HG03139 (cell line): ENCODE measurements at regions not wholly inside any gene's neighbourhood (a gene's known extent, or its start where the extent isn't known, plus 50 kb on each side); places are given as distances from the start of the nearest gene placed in this dataset.

ENCODE experiments used
- ATAC-seq: cut with Tn5 transposase; IDR thresholded peaks from one replicate; pipeline ENCODE4 v1.9.1; 2021; ENCODE audit not compliant: unreplicated experiment

- ATAC-seq: no peak
Observed at GRCh38 chr10:130652964-130653578, 516.9 kb downstream of the GLRX3 start.

GRCh38 chr10:130654726-130655125, 518.5 kb downstream of the GLRX3 start:
- ATAC-seq: no peak

- no peak for ATAC-seq
Observed at GRCh38 chr10:130655313-130656186, 519.4 kb downstream of the GLRX3 start.

- ATAC-seq: no peak
Observed at GRCh38 chr10:130656187-130656575, 520.0 kb downstream of the GLRX3 start.

GRCh38 chr10:130656582-130657133, 520.5 kb downstream of the GLRX3 start:
- ATAC-seq: no peak

- no peak for ATAC-seq
Observed at GRCh38 chr10:130658687-130659290, 522.6 kb downstream of the GLRX3 start.

- no peak for ATAC-seq
Observed at GRCh38 chr10:130659528-130659927, 523.3 kb downstream of the GLRX3 start.

GRCh38 chr10:130660266-130660665, 524.1 kb downstream of the GLRX3 start:
- ATAC-seq: no peak

GRCh38 chr10:130661419-130661818, 525.2 kb downstream of the GLRX3 start:
- no peak for ATAC-seq

GRCh38 chr10:130662775-130663174, 526.6 kb downstream of the GLRX3 start:
- no peak for ATAC-seq

GRCh38 chr10:130664526-130664925, 528.3 kb downstream of the GLRX3 start:
- no peak for ATAC-seq

GRCh38 chr10:130666215-130666614, 530.0 kb downstream of the GLRX3 start:
- no peak for ATAC-seq

- ATAC-seq: no peak
Observed at GRCh38 chr10:130686689-130687300, 550.6 kb downstream of the GLRX3 start.

- no peak for ATAC-seq
Observed at GRCh38 chr10:130687566-130687965, 551.4 kb downstream of the GLRX3 start.

- no peak for ATAC-seq
Observed at GRCh38 chr10:130689743-130690626, 553.8 kb downstream of the GLRX3 start.

GRCh38 chr10:130691776-130692175, 555.6 kb downstream of the GLRX3 start:
- no peak for ATAC-seq

- ATAC-seq: no peak
Observed at GRCh38 chr10:130696870-130697269, 560.7 kb downstream of the GLRX3 start.

GRCh38 chr10:130707389-130707979, 571.3 kb downstream of the GLRX3 start:
- ATAC-seq: no peak

GRCh38 chr10:130708465-130709070, 572.4 kb downstream of the GLRX3 start:
- ATAC-seq: no peak
